Heart left ventricle (tissue), 13 donors: ENCODE measurements at regions not wholly inside any gene's neighbourhood (a gene's known extent, or its start where the extent isn't known, plus 50 kb on each side); places are given as distances from the start of the nearest gene placed in this dataset.

Experiments
- CTCF ChIP-seq, 12 donors: fragments of 200-600 bp; sonication (generic) in 4 of 12; IDR thresholded peaks; one replicate each; pipeline versions ENCODE4 v1.5.0 to v1.8.0; 2018 to 2022; ENCODE audit warnings: antibody characterized with exemption in 12 of 12, mild to moderate bottlenecking in 5 of 12
- POLR2A ChIP-seq, 2 donors: fragments of 450-650 bp; IDR thresholded peaks; one replicate each; pipeline ENCODE4 v1.6.1; 2017; ENCODE audit warnings: antibody characterized with exemption in 2 of 2, mild to moderate bottlenecking in 2 of 2, moderate library complexity in 2 of 2
- donor health status: ischemic (EF 13 %, LVEDD 7.1; RV severe dilation, severe dysfunction).
- donor health status: DM: no; HTN: yes; CAD: no.
- donor health status: DM: no; HTN: no; CAD: no.
- donor health status: ischemic (EF 25% LVEDD 6.9; RV normal size, moderate dysfunction).
- donor health status: ischemic (EF 25% LVEDD 5.7; RV mildly dilated, moderate dysfunction).
- donor health status: ischemic (EF 35%, LVEDD 5.7; RV mildly dilated, moderate dysfunction).
- donor health status: nonischemic (EF 11% LVEDD 7.7; RV severe dilation, severe dysfunction).
- donor health status: DM: yes; HTN: yes; CAD: no.
- donor health status: PGD.
- donor health status: ischemic (EF 29% LVEDD 5.4; RV normal size, mild dysfunction).
- donor health status: nonischemic (EF 23%, LVEDD 6.1; RV moderate dilation, normal function).

GRCh38 chr3:182692695-182693094 is 100.6 kb upstream of the ATP11B start:
- TF ChIP-seq CTCF (IDR thresholded peaks at IDR 0.05), result no peak
- no peak for TF ChIP-seq POLR2A (IDR thresholded peaks at IDR 0.05)
